Chondrocyte (in vitro differentiated cells): ENCODE measurements at regions not wholly inside any gene's neighbourhood (a gene's known extent, or its start where the extent isn't known, plus 50 kb on each side); places are given as distances from the start of the nearest gene placed in this dataset.

Experiments
- DNase-seq: peaks from one replicate; pipeline ENCODE4 v3.0.0; 2021; ENCODE audit warnings: mixed read lengths, low spot score
- H3K27ac Mint-ChIP-seq: one replicate; pipeline ENCODE4 v1.8.0; 2021; ENCODE audit warnings: mild to moderate bottlenecking, moderate library complexity, mixed read lengths; ENCODE audit not compliant: unreplicated experiment
- H3K27me3 Mint-ChIP-seq: 2 replicates; pipeline ENCODE4 v1.8.0; 2021; ENCODE audit warnings: low read depth, mixed read lengths
- H3K36me3 Mint-ChIP-seq: 2 replicates; pipeline ENCODE4 v1.8.0; 2021; ENCODE audit warnings: low read depth, mixed read lengths
- H3K4me1 Mint-ChIP-seq: 2 replicates; pipeline ENCODE4 v1.8.0; 2021; ENCODE audit warnings: low read depth, mild to moderate bottlenecking, mixed read lengths
- H3K4me3 Mint-ChIP-seq: one replicate; pipeline ENCODE4 v1.8.0; 2021; ENCODE audit warnings: mild to moderate bottlenecking, moderate library complexity, mixed read lengths; ENCODE audit not compliant: unreplicated experiment
- H3K9me3 Mint-ChIP-seq: 2 replicates; pipeline ENCODE4 v1.8.0; 2021; ENCODE audit warnings: low read depth, mixed read lengths
- TF ChIP-seq, protein P1 (sequence below): fragments of 200-600 bp; sonication (generic); IDR thresholded peaks from 2 replicates; pipeline ENCODE4 v1.5.0; 2021; ENCODE audit warnings: antibody characterized with exemption, mild to moderate bottlenecking, moderate library complexity

GRCh38 chr4:151569650-151570049 is 160.7 kb downstream of the FHIP1A start:
- Mint-ChIP-seq H3K4me1 (no peaks in the 10 kb centered on the region), H3K27me3 (no peaks in the 10 kb centered on the region), H3K27ac (no peak overlapping the region), H3K36me3 (peaks cover 2% of the 10 kb centered on the region), H3K9me3 (no peaks in the 10 kb centered on the region), H3K4me3 (no peak overlapping the region)
- TF ChIP-seq, protein P1, sequence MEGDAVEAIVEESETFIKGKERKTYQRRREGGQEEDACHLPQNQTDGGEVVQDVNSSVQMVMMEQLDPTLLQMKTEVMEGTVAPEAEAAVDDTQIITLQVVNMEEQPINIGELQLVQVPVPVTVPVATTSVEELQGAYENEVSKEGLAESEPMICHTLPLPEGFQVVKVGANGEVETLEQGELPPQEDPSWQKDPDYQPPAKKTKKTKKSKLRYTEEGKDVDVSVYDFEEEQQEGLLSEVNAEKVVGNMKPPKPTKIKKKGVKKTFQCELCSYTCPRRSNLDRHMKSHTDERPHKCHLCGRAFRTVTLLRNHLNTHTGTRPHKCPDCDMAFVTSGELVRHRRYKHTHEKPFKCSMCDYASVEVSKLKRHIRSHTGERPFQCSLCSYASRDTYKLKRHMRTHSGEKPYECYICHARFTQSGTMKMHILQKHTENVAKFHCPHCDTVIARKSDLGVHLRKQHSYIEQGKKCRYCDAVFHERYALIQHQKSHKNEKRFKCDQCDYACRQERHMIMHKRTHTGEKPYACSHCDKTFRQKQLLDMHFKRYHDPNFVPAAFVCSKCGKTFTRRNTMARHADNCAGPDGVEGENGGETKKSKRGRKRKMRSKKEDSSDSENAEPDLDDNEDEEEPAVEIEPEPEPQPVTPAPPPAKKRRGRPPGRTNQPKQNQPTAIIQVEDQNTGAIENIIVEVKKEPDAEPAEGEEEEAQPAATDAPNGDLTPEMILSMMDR, result no peak
- no peak for DNase-seq

DNA sequence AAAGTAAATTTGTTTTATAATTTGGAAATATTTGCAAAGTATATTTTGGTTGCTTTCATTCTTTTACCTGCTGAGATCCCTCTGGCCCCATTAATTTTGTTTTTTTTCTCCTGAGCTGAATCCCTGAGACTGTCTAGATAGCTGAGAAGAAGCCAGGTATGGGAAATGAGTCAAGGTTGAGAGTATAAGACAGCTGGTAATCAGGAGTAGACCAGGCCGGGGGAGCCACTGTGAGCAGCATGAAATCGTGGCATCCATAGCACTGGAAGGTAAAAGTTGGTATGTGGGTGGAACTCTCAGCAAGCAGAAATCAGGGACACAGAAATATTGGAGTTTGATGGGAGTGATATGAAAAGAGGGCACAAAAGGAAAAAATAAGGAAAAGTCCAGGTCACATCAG is 164.5 kb downstream of the FHIP1A start:
- no peak for DNase-seq
- H3K4me1 Mint-ChIP-seq, result no peaks in the 10 kb centered on the region
- no peak overlapping the region for H3K27ac Mint-ChIP-seq

DNA sequence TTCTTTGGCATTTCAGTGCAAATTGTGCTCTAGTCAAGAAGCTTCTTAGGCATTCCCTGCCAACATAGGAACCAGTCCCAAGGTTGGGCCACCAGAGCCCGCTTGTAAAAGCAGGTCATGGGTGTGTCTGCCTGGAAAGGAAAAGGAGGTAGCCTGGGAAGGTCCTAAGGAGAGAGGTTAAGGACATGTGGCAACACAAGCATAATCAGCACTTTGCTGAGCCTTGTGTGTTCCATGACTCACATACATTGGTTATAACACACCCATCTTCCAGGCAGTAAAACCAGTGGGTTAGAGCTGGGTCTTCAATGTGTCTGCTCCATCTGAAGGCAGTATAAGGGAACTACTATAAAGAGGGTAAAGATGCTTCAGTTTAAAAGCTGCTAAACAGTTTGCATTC is 165.0 kb downstream of the FHIP1A start:
- peaks cover 2% of the 10 kb centered on the region for H3K36me3 Mint-ChIP-seq
- H3K27me3 Mint-ChIP-seq, result no peaks in the 10 kb centered on the region
- H3K9me3 Mint-ChIP-seq, result peaks cover 4% of the 10 kb centered on the region
- no peak for DNase-seq
- TF ChIP-seq, protein P1, result no peak
- H3K4me1 Mint-ChIP-seq, result no peaks in the 10 kb centered on the region
- H3K27ac Mint-ChIP-seq, result no peak overlapping the region
- no peak overlapping the region for H3K4me3 Mint-ChIP-seq

More for the DNA sequence above, 164.5 kb downstream of the FHIP1A start:
- Mint-ChIP-seq H3K4me3 (no peak overlapping the region), H3K9me3 (peaks cover 4% of the 10 kb centered on the region), H3K36me3 (peaks cover 3% of the 10 kb centered on the region), H3K27me3 (no peaks in the 10 kb centered on the region)
- TF ChIP-seq, protein P1, result no peak

DNA sequence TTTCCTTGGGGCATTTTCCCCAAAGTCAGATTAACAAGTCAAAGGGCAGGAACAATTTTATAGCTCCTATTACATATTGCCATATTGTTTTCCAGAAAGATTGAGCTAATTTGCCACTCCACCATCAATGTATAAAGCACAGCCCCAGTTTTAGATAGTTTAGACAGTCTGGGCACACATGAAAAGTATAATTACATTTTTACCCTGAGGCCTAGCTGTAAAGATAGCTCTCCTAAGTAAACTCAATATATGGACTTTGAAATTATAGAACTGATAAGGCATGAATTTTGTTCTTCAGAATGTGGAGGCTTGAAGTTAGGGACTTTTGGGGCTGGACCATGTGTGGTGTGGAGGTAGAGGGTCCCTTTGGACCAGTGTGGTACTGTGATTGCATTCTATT is 166.0 kb downstream of the FHIP1A start:
- Mint-ChIP-seq H3K4me1 (no peaks in the 10 kb centered on the region), H3K9me3 (peaks cover 4% of the 10 kb centered on the region), H3K27ac (no peak overlapping the region), H3K27me3 (no peaks in the 10 kb centered on the region), H3K4me3 (no peak overlapping the region), H3K36me3 (peaks cover 2% of the 10 kb centered on the region)
- no peak for DNase-seq
- TF ChIP-seq, protein P1, result no peak

DNA sequence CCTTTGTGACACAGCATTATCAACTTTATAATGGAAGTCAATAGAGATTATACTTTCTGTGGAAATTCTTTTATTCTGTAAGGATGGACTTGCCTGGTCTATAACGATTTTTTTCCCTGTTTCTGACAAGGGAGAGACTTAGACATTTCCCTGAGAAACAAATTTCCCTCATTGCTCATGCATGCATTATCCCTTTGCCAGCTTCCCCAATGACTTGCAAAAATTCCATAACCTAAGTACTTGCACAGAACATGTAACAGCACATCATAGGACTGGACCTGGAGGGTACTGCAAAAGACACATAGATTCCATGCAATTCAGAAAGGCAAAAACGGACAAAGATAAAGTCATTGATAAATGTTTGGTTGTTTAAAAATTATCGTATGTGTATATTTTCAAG is 166.7 kb downstream of the FHIP1A start:
- no peak for DNase-seq
- no peak overlapping the region for H3K4me3 Mint-ChIP-seq
- no peak overlapping the region for H3K27ac Mint-ChIP-seq
- peaks cover 2% of the 10 kb centered on the region for H3K36me3 Mint-ChIP-seq
- peaks cover 4% of the 10 kb centered on the region for H3K9me3 Mint-ChIP-seq
- H3K27me3 Mint-ChIP-seq, result no peaks in the 10 kb centered on the region
- no peaks in the 10 kb centered on the region for H3K4me1 Mint-ChIP-seq
- TF ChIP-seq, protein P1, result no peak
